GM18951 (cell line): ENCODE measurements at regions not wholly inside any gene's neighbourhood (a gene's known extent, or its start where the extent isn't known, plus 50 kb on each side); places are given as distances from the start of the nearest gene placed in this dataset.

ENCODE experiments used
- POLR2A ChIP-seq: IDR thresholded peaks from 4 replicates; pipeline ENCODE4 v1.6.1; 2011; ENCODE audit warnings: mild to moderate bottlenecking; ENCODE audit not compliant: insufficient read length, insufficient read depth; ENCODE audit errors: extremely low read depth
- in situ Hi-C: fragments of 300-500 bp; cut with MboI; formaldehyde crosslinking; loops from one replicate; pipeline ENCODE4 v1.12.0; 2022; ENCODE audit warnings: low sequenced_read_pairs, mixed read lengths, inconsistent platforms; ENCODE audit not compliant: unreplicated experiment

GRCh38 chr3:105199217-105199616 is 167.5 kb upstream of the ALCAM start:
- in situ Hi-C loops = no loop called here
- no peak for TF ChIP-seq POLR2A

- in situ Hi-C loops = no loop called here
These were observed 156.6 kb upstream of the ALCAM start for GRCh38 chr3:105210141-105210540.

GRCh38 chr3:105214590-105214989 is 152.1 kb upstream of the ALCAM start:
- no peak for TF ChIP-seq POLR2A
- in situ Hi-C loops = no loop called here

More at GRCh38 chr3:105210141-105210540, 156.6 kb upstream of the ALCAM start:
- no peak for TF ChIP-seq POLR2A

GRCh38 chr3:105222568-105223093 is 144.1 kb upstream of the ALCAM start:
- TF ChIP-seq POLR2A = no peak
- in situ Hi-C loops = no loop called here

GRCh38 chr3:105223815-105224214 is 142.9 kb upstream of the ALCAM start:
- TF ChIP-seq POLR2A = no peak
- in situ Hi-C loops = no loop called here

- TF ChIP-seq POLR2A = no peak
These were observed 138.0 kb upstream of the ALCAM start for GRCh38 chr3:105228696-105229095.

GRCh38 chr3:105232553-105232952 is 134.2 kb upstream of the ALCAM start:
- TF ChIP-seq POLR2A = no peak
- in situ Hi-C loops = no loop called here

More at GRCh38 chr3:105228696-105229095, 138.0 kb upstream of the ALCAM start:
- in situ Hi-C loops = no loop called here

GRCh38 chr3:105233010-105233409 is 133.7 kb upstream of the ALCAM start:
- TF ChIP-seq POLR2A = no peak
- in situ Hi-C loops = no loop called here

- TF ChIP-seq POLR2A = no peak
- in situ Hi-C loops = no loop called here
These were observed 131.5 kb upstream of the ALCAM start for GRCh38 chr3:105235221-105235620.

- TF ChIP-seq POLR2A = no peak
- in situ Hi-C loops = no loop called here
These were observed 130.9 kb upstream of the ALCAM start for GRCh38 chr3:105235785-105236184.

GRCh38 chr3:105238367-105238766 is 128.3 kb upstream of the ALCAM start:
- no peak for TF ChIP-seq POLR2A
- in situ Hi-C loops = no loop called here

- no peak for TF ChIP-seq POLR2A
- in situ Hi-C loops = no loop called here
These were observed 123.6 kb upstream of the ALCAM start for GRCh38 chr3:105243076-105243475.

- TF ChIP-seq POLR2A = no peak
- in situ Hi-C loops = no loop called here
These were observed 120.2 kb upstream of the ALCAM start for GRCh38 chr3:105246536-105246935.

GRCh38 chr3:105253225-105253624 is 113.5 kb upstream of the ALCAM start:
- in situ Hi-C loops = no loop called here
- no peak for TF ChIP-seq POLR2A

GRCh38 chr3:105254154-105254553 is 112.6 kb upstream of the ALCAM start:
- in situ Hi-C loops = no loop called here
- TF ChIP-seq POLR2A = no peak
